HEK293 (cell line): ENCODE measurements at regions not wholly inside any gene's neighbourhood (a gene's known extent, or its start where the extent isn't known, plus 50 kb on each side); places are given as distances from the start of the nearest gene placed in this dataset.

Experiments used
- CTCF ChIA-PET: fragments of 350-600 bp; formaldehyde crosslinking; extraction: SDS; loops from one replicate; lab custom pipeline; 2021; ENCODE audit warnings: antibody characterized with exemption; lab: Yijun Ruan, JAX
- POLR2A ChIA-PET: fragments of 300-600 bp; formaldehyde crosslinking; extraction: SDS; loops from one replicate; lab custom pipeline; 2020; ENCODE audit warnings: antibody characterized with exemption, inconsistent platforms; lab: Yijun Ruan, JAX
- H3K27ac ChIP-seq: fragments of 200-500 bp; sonication (Bioruptor generic); 2 replicates; pipeline ENCODE4 v1.5.1; 2014; ENCODE audit warnings: low read depth, low read length, control low read depth, inconsistent platforms; ENCODE audit errors: extremely low read depth
- H3K36me3 ChIP-seq, 2 experiments: fragments of 200-500 bp in 1 of 2; sonication (Bioruptor generic) in 1 of 2; 1 replicate in 1 of 2; 2 replicates in 1 of 2; pipeline ENCODE4 v1.5.1; 2014 to 2017; ENCODE audit warnings: inconsistent platforms in 2 of 2, low read length in 2 of 2; ENCODE audit not compliant: control insufficient read depth in 2 of 2, insufficient read depth in 1 of 2
- H3K4me1 ChIP-seq: fragments of 200-500 bp; sonication (Bioruptor generic); 2 replicates; pipeline ENCODE4 v1.5.1; 2014; ENCODE audit warnings: mild to moderate bottlenecking, low read length, inconsistent platforms; ENCODE audit not compliant: control insufficient read depth, insufficient read depth
- H3K4me3 ChIP-seq: 2 replicates; pipeline ENCODE4 v1.5.1; 2011; ENCODE audit warnings: low read depth, mild to moderate bottlenecking, control low read depth, low read length, moderate library complexity
- H3K9me3 ChIP-seq: fragments of 200-500 bp; sonication (Bioruptor generic); 2 replicates; pipeline ENCODE4 v1.5.1; 2014; ENCODE audit warnings: low read depth, low read length, inconsistent platforms; ENCODE audit not compliant: control insufficient read depth, insufficient read depth
- GLIS1 ChIP-seq: fragments of 450-650 bp; formaldehyde crosslinking; IDR thresholded peaks from 2 replicates; pipeline ENCODE4 v1.5.1; 2016; ENCODE audit warnings: missing biosample characterization, missing genetic modification characterization
- KLF7 ChIP-seq: fragments of 450-650 bp; formaldehyde crosslinking; IDR thresholded peaks from 2 replicates; pipeline ENCODE4 v1.5.1; 2016; ENCODE audit warnings: missing biosample characterization, missing genetic modification characterization, borderline replicate concordance
- SP3 ChIP-seq: fragments of 450-650 bp; formaldehyde crosslinking; IDR thresholded peaks from 2 replicates; pipeline ENCODE4 v1.5.1; 2016; ENCODE audit warnings: missing biosample characterization, missing genetic modification characterization
- ZNF169 ChIP-seq: fragments of 450-650 bp; formaldehyde crosslinking; IDR thresholded peaks from 2 replicates; pipeline ENCODE4 v1.5.1; 2016; ENCODE audit warnings: missing biosample characterization, missing genetic modification characterization
- ZNF23 ChIP-seq: fragments of 450-650 bp; formaldehyde crosslinking; IDR thresholded peaks from 2 replicates; pipeline ENCODE4 v1.5.1; 2016; ENCODE audit warnings: missing biosample characterization, missing genetic modification characterization, borderline replicate concordance
- ZNF350 ChIP-seq: fragments of 450-650 bp; formaldehyde crosslinking; IDR thresholded peaks from 2 replicates; pipeline ENCODE4 v1.5.0; 2017; ENCODE audit warnings: missing biosample characterization, mild to moderate bottlenecking, missing genetic modification characterization
- ZNF48 ChIP-seq: fragments of 450-650 bp; formaldehyde crosslinking; IDR thresholded peaks from 2 replicates; pipeline ENCODE4 v1.5.1; 2016; ENCODE audit warnings: missing biosample characterization, missing genetic modification characterization
- ZNF501 ChIP-seq: fragments of 450-650 bp; formaldehyde crosslinking; IDR thresholded peaks from 2 replicates; pipeline ENCODE4 v1.5.1; 2016; ENCODE audit warnings: missing biosample characterization, missing genetic modification characterization
- ZNF561 ChIP-seq: fragments of 450-650 bp; IDR thresholded peaks from 2 replicates; pipeline ENCODE4 v1.5.1; 2018; ENCODE audit warnings: missing biosample characterization, missing genetic modification characterization, borderline replicate concordance
- ZNF707 ChIP-seq: fragments of 450-650 bp; formaldehyde crosslinking; IDR thresholded peaks from 2 replicates; pipeline ENCODE4 v1.5.1; 2016; ENCODE audit warnings: missing biosample characterization, missing genetic modification characterization
- ZNF777 ChIP-seq: fragments of 450-650 bp; formaldehyde crosslinking; IDR thresholded peaks from 2 replicates; pipeline ENCODE4 v1.5.1; 2017; ENCODE audit warnings: missing biosample characterization, missing genetic modification characterization, borderline replicate concordance
- ZNF791 ChIP-seq: fragments of 450-650 bp; formaldehyde crosslinking; IDR thresholded peaks from 2 replicates; pipeline ENCODE4 v1.5.1; 2016; ENCODE audit warnings: missing biosample characterization, missing genetic modification characterization
- ZNF792 ChIP-seq: fragments of 450-650 bp; formaldehyde crosslinking; IDR thresholded peaks from 2 replicates; pipeline ENCODE4 v1.5.1; 2016; ENCODE audit warnings: missing biosample characterization, missing genetic modification characterization
- TF ChIP-seq, protein P1 (sequence below): fragments of 450-650 bp; formaldehyde crosslinking; IDR thresholded peaks from 2 replicates; pipeline ENCODE4 v1.5.0; 2017; ENCODE audit warnings: missing biosample characterization, missing genetic modification characterization, borderline replicate concordance
- TF ChIP-seq, protein P2 (sequence below): fragments of 450-650 bp; formaldehyde crosslinking; IDR thresholded peaks from 2 replicates; pipeline ENCODE4 v1.5.1; 2016; ENCODE audit warnings: missing biosample characterization, missing genetic modification characterization, borderline replicate concordance
- TF ChIP-seq, protein P3 (sequence below): fragments of 450-650 bp; formaldehyde crosslinking; IDR thresholded peaks from 2 replicates; pipeline ENCODE4 v1.5.1; 2016; ENCODE audit warnings: missing biosample characterization, missing genetic modification characterization
- TF ChIP-seq, protein P4 (sequence below): fragments of 450-650 bp; formaldehyde crosslinking; IDR thresholded peaks from 2 replicates; pipeline ENCODE4 v1.5.1; 2016; ENCODE audit warnings: missing biosample characterization, missing genetic modification characterization
- TF ChIP-seq, protein P5 (sequence below): fragments of 450-650 bp; formaldehyde crosslinking; IDR thresholded peaks from 2 replicates; pipeline ENCODE4 v1.5.1; 2016; ENCODE audit warnings: missing biosample characterization, missing genetic modification characterization

DNA sequence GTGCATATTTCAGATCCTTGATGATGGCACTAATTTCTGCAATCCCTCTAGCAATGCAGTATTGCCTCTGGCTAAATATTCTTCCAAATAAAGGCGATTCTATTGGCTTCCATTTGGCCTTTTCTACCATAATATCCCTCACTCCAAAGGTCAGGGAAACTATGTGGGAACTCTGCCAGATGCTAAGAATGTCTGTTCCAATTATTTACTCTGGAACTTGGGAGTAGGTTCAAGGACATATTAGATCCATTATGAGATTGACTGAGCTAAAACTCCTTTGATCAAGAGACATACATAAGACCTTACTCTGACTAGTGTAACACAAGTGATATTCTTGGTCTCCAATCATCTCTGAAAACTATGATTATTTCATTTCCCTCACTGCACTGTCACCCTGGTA is 674.5 kb upstream of the NECTIN3 start (continued):
- TF ChIP-seq, protein P1, sequence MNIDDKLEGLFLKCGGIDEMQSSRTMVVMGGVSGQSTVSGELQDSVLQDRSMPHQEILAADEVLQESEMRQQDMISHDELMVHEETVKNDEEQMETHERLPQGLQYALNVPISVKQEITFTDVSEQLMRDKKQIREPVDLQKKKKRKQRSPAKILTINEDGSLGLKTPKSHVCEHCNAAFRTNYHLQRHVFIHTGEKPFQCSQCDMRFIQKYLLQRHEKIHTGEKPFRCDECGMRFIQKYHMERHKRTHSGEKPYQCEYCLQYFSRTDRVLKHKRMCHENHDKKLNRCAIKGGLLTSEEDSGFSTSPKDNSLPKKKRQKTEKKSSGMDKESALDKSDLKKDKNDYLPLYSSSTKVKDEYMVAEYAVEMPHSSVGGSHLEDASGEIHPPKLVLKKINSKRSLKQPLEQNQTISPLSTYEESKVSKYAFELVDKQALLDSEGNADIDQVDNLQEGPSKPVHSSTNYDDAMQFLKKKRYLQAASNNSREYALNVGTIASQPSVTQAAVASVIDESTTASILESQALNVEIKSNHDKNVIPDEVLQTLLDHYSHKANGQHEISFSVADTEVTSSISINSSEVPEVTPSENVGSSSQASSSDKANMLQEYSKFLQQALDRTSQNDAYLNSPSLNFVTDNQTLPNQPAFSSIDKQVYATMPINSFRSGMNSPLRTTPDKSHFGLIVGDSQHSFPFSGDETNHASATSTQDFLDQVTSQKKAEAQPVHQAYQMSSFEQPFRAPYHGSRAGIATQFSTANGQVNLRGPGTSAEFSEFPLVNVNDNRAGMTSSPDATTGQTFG (tag by site-specific recombination) = no peak
- TF ChIP-seq, all 188 proteins: peak for 0

DNA sequence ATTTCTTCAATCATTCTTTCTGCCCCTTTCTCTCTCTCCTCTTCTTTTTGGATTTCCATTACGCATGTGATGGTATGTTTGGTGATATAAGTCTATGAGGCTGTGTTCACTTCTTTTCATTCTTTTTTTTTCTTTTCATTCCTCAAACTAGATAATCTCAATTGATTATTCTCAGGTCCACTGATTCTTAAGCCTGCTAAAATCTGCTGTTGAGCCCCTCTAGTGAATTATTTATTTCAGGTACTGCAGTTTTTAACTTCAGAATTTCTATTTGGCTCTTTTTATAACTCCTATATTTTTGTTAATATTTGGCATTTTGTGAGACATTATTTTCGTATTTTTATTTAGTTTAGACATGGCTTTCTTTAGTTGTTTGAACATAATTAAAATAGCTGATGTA is 671.3 kb upstream of the NECTIN3 start:
- H3K4me3 ChIP-seq = no peak overlapping the region
- no peaks in the 10 kb centered on the region for H3K9me3 ChIP-seq
- no peaks in the 10 kb centered on the region for H3K36me3 ChIP-seq
- H3K4me1 ChIP-seq = no peaks in the 10 kb centered on the region
- ChIA-PET CTCF (no interaction called here), POLR2A (no interaction called here)
- H3K27ac ChIP-seq = no peak overlapping the region
- TF ChIP-seq ZNF791 (tag by site-specific recombination) (no peak), ZNF792 (tag by site-specific recombination) (no peak)

DNA sequence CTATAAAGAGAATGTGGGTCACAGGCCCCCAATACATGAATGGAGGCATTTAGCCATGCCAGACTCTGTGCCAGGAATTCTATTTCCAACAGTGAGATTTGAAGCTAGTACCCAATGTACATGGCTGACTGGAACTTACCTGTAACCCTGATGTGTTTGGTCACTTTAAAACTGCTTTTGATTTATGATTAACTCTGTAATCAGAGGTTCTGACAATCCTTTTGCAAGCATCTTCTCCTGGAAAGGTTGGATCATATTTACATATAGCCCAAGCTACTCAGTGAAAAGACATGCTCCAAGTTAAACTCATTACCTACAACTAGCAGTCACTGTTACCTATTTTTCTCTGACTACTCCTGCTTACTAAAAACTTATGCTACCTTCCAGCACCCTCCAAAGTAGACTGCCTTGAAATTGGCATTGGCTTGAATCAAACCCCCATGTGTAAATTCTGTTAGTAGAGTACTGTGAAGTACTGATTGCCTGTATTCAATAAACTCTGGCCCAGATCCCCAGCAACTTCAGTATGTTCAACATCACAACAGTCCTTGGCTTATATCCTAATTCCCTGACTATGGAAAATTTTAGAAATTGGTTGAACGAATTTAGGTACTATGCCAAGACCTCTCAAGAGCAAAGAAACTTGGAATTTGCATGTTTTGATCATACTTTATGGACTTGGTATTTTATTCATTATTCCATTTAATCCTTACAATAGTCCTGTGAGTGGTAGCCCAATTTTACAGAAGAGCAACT is 665.6 kb upstream of the NECTIN3 start:
- Histone ChIP-seq H3K9me3 (no peaks in the 10 kb centered on the region), H3K27ac (no peak overlapping the region), H3K4me1 (no peaks in the 10 kb centered on the region), H3K4me3 (no peak overlapping the region), H3K36me3 (no peaks in the 10 kb centered on the region)
- ChIA-PET POLR2A (no interaction called here), CTCF (no interaction called here)
- TF ChIP-seq ZNF777 (tag by site-specific recombination) (no peak), ZNF707 (tag by site-specific recombination) (no peak), ZNF561 (tag by site-specific recombination) (no peak), ZNF23 (tag by site-specific recombination) (no peak), ZNF791 (tag by site-specific recombination) (no peak), ZNF169 (no peak), KLF7 (tag by site-specific recombination) (no peak), ZNF501 (tag by site-specific recombination) (no peak), SP3 (tag by site-specific recombination) (no peak), ZNF350 (tag by site-specific recombination) (no peak), GLIS1 (tag by site-specific recombination) (no peak), ZNF48 (no peak)
- TF ChIP-seq, protein P2, sequence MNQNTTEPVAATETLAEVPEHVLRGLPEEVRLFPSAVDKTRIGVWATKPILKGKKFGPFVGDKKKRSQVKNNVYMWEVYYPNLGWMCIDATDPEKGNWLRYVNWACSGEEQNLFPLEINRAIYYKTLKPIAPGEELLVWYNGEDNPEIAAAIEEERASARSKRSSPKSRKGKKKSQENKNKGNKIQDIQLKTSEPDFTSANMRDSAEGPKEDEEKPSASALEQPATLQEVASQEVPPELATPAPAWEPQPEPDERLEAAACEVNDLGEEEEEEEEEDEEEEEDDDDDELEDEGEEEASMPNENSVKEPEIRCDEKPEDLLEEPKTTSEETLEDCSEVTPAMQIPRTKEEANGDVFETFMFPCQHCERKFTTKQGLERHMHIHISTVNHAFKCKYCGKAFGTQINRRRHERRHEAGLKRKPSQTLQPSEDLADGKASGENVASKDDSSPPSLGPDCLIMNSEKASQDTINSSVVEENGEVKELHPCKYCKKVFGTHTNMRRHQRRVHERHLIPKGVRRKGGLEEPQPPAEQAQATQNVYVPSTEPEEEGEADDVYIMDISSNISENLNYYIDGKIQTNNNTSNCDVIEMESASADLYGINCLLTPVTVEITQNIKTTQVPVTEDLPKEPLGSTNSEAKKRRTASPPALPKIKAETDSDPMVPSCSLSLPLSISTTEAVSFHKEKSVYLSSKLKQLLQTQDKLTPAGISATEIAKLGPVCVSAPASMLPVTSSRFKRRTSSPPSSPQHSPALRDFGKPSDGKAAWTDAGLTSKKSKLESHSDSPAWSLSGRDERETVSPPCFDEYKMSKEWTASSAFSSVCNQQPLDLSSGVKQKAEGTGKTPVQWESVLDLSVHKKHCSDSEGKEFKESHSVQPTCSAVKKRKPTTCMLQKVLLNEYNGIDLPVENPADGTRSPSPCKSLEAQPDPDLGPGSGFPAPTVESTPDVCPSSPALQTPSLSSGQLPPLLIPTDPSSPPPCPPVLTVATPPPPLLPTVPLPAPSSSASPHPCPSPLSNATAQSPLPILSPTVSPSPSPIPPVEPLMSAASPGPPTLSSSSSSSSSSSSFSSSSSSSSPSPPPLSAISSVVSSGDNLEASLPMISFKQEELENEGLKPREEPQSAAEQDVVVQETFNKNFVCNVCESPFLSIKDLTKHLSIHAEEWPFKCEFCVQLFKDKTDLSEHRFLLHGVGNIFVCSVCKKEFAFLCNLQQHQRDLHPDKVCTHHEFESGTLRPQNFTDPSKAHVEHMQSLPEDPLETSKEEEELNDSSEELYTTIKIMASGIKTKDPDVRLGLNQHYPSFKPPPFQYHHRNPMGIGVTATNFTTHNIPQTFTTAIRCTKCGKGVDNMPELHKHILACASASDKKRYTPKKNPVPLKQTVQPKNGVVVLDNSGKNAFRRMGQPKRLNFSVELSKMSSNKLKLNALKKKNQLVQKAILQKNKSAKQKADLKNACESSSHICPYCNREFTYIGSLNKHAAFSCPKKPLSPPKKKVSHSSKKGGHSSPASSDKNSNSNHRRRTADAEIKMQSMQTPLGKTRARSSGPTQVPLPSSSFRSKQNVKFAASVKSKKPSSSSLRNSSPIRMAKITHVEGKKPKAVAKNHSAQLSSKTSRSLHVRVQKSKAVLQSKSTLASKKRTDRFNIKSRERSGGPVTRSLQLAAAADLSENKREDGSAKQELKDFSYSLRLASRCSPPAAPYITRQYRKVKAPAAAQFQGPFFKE (tag by site-specific recombination) = no peak
- TF ChIP-seq, protein P3, sequence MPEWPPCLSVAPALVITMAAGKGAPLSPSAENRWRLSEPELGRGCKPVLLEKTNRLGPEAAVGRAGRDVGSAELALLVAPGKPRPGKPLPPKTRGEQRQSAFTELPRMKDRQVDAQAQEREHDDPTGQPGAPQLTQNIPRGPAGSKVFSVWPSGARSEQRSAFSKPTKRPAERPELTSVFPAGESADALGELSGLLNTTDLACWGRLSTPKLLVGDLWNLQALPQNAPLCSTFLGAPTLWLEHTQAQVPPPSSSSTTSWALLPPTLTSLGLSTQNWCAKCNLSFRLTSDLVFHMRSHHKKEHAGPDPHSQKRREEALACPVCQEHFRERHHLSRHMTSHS (tag by site-specific recombination) = no peak
- TF ChIP-seq, protein P4, sequence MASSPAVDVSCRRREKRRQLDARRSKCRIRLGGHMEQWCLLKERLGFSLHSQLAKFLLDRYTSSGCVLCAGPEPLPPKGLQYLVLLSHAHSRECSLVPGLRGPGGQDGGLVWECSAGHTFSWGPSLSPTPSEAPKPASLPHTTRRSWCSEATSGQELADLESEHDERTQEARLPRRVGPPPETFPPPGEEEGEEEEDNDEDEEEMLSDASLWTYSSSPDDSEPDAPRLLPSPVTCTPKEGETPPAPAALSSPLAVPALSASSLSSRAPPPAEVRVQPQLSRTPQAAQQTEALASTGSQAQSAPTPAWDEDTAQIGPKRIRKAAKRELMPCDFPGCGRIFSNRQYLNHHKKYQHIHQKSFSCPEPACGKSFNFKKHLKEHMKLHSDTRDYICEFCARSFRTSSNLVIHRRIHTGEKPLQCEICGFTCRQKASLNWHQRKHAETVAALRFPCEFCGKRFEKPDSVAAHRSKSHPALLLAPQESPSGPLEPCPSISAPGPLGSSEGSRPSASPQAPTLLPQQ (tag by site-specific recombination) = no peak
- TF ChIP-seq, protein P5, sequence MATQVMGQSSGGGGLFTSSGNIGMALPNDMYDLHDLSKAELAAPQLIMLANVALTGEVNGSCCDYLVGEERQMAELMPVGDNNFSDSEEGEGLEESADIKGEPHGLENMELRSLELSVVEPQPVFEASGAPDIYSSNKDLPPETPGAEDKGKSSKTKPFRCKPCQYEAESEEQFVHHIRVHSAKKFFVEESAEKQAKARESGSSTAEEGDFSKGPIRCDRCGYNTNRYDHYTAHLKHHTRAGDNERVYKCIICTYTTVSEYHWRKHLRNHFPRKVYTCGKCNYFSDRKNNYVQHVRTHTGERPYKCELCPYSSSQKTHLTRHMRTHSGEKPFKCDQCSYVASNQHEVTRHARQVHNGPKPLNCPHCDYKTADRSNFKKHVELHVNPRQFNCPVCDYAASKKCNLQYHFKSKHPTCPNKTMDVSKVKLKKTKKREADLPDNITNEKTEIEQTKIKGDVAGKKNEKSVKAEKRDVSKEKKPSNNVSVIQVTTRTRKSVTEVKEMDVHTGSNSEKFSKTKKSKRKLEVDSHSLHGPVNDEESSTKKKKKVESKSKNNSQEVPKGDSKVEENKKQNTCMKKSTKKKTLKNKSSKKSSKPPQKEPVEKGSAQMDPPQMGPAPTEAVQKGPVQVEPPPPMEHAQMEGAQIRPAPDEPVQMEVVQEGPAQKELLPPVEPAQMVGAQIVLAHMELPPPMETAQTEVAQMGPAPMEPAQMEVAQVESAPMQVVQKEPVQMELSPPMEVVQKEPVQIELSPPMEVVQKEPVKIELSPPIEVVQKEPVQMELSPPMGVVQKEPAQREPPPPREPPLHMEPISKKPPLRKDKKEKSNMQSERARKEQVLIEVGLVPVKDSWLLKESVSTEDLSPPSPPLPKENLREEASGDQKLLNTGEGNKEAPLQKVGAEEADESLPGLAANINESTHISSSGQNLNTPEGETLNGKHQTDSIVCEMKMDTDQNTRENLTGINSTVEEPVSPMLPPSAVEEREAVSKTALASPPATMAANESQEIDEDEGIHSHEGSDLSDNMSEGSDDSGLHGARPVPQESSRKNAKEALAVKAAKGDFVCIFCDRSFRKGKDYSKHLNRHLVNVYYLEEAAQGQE (tag by site-specific recombination) = no peak
